Naive thymus-derived CD4-positive, alpha-beta T cell (primary cell): ENCODE measurements at regions not wholly inside any gene's neighbourhood (a gene's known extent, or its start where the extent isn't known, plus 50 kb on each side); places are given as distances from the start of the nearest gene placed in this dataset.
"Not testable (repeated sequence)": the region's sequence is repeated elsewhere in the genome, so short reads cannot be mapped to it uniquely, and the experiment has no call there.

ENCODE experiments used
- ATAC-seq: fragments of 150-1000 bp; cut with Tn5 transposase; 2 replicates; pipeline ENCODE4 v1.10.0; 2021; ENCODE audit warnings: mild to moderate bottlenecking, moderate library complexity
- CTCF ChIA-PET: fragments of 350-600 bp; sonication (Branson Sonifier 250); formaldehyde crosslinking; loops from one replicate; lab custom pipeline; 2021; ENCODE audit warnings: antibody characterized with exemption; lab: Charles Lee
- POLR2A ChIA-PET: fragments of 350-600 bp; sonication (Branson Sonifier 250); formaldehyde crosslinking; loops from one replicate; lab custom pipeline; 2021; ENCODE audit warnings: antibody characterized with exemption, inconsistent platforms; lab: Charles Lee
- DNase-seq, 9 donors: peaks; one replicate each; pipeline versions ENCODE4 v3.0.0 to v3.0.0-alpha.2; 2020 to 2022; ENCODE audit warnings: mixed read lengths in 1 of 9
- H3K27ac ChIP-seq: one replicate; pipeline ENCODE4 v1.7.0; 2013; ENCODE audit warnings: mild to moderate bottlenecking, low read depth, low read length, moderate library complexity
- H3K27me3 ChIP-seq, 2 donors: one replicate each; pipeline ENCODE4 v1.7.0; 2013; ENCODE audit warnings: low read length in 2 of 2, mild to moderate bottlenecking in 2 of 2, moderate library complexity in 2 of 2; ENCODE audit not compliant: control insufficient read depth in 2 of 2, insufficient read depth in 2 of 2
- H3K36me3 ChIP-seq, 3 experiments: 1 replicate in 2 of 3; 2 replicates in 1 of 3; pipeline ENCODE4 v1.7.0; 2013; ENCODE audit warnings: low read length in 3 of 3, mild to moderate bottlenecking in 3 of 3, moderate library complexity in 1 of 3; ENCODE audit not compliant: insufficient read depth in 3 of 3, control insufficient read depth in 2 of 3
- H3K4me1 ChIP-seq, 2 donors: one replicate each; pipeline ENCODE4 v1.7.0; 2013; ENCODE audit warnings: low read length in 2 of 2, mild to moderate bottlenecking in 2 of 2, moderate library complexity in 1 of 2; ENCODE audit not compliant: control insufficient read depth in 2 of 2, insufficient read depth in 2 of 2
- H3K4me3 ChIP-seq: 2 replicates; pipeline ENCODE4 v1.7.0; 2013; ENCODE audit warnings: mild to moderate bottlenecking, low read length
- H3K9me3 ChIP-seq, 3 experiments: 1 replicate in 2 of 3; 2 replicates in 1 of 3; pipeline ENCODE4 v1.7.0; 2013; ENCODE audit warnings: low read length in 3 of 3; ENCODE audit not compliant: control insufficient read depth in 2 of 3
- H3K27ac Mint-ChIP-seq, 9 donors: one replicate each; pipeline ENCODE4 v1.8.0; 2020 to 2022; ENCODE audit warnings: mixed read lengths in 9 of 9, mild to moderate bottlenecking in 8 of 9, moderate library complexity in 5 of 9, inconsistent platforms in 2 of 9
- H3K27me3 Mint-ChIP-seq, 5 donors: one replicate each; pipeline ENCODE4 v1.8.0; 2021 to 2022; ENCODE audit warnings: mixed read lengths in 5 of 5, mild to moderate bottlenecking in 1 of 5
- H3K36me3 Mint-ChIP-seq, 5 donors: one replicate each; pipeline ENCODE4 v1.8.0; 2020 to 2022; ENCODE audit warnings: mixed read lengths in 5 of 5, mild to moderate bottlenecking in 3 of 5, inconsistent platforms in 1 of 5
- H3K4me1 Mint-ChIP-seq, 7 donors: one replicate each; pipeline ENCODE4 v1.8.0; 2020 to 2022; ENCODE audit warnings: mixed read lengths in 7 of 7, mild to moderate bottlenecking in 3 of 7, inconsistent platforms in 1 of 7
- H3K4me3 Mint-ChIP-seq, 10 donors: one replicate each; pipeline ENCODE4 v1.8.0; 2020 to 2022; ENCODE audit warnings: mild to moderate bottlenecking in 10 of 10, mixed read lengths in 10 of 10, moderate library complexity in 6 of 10, inconsistent platforms in 2 of 10
- H3K9me3 Mint-ChIP-seq, 11 donors: one replicate each; pipeline ENCODE4 v1.8.0; 2020 to 2022; ENCODE audit warnings: mixed read lengths in 11 of 11, mild to moderate bottlenecking in 4 of 11, inconsistent platforms in 1 of 11, moderate library complexity in 1 of 11
- intact Hi-C, 2 donors: fragments of 100-400 bp; cut with micrococcal nuclease; formaldehyde crosslinking; loops; one replicate each; pipeline ENCODE4 v1.15.1; 2023

- Histone ChIP-seq H3K36me3 (no peaks in the 10 kb centered on the region), H3K27me3 (no peaks in the 10 kb centered on the region), H3K4me1 (no peaks in the 10 kb centered on the region), H3K4me3 (no peak overlapping the region), H3K9me3 (no peaks in the 10 kb centered on the region), H3K27ac (no peak overlapping the region)
- Mint-ChIP-seq H3K36me3 (no peaks in the 10 kb centered on the region), H3K9me3 (peaks cover 1 to 21% (median 12%) of the 10 kb centered on the region in 11 donors), H3K27ac (no peak overlapping the region), H3K4me3 (no peak overlapping the region), H3K4me1 (no peaks in the 10 kb centered on the region), H3K27me3 (no peaks in the 10 kb centered on the region)
- CTCF ChIA-PET = no interaction called here
- POLR2A ChIA-PET = interaction anchor here (0.6 kb wide), 1 partner anchor 1230 kb away, joined by 5 read pairs; no protein-coding TSS in a partner anchor
- intact Hi-C loops = no loop called here
- no peak for ATAC-seq
- no peak for DNase-seq
Measured at GRCh38 chr2:51921076-51921475, 889.1 kb upstream of the NRXN1 start.

- H3K36me3 Mint-ChIP-seq = no peaks in the 10 kb centered on the region
- ChIA-PET POLR2A (no interaction called here), CTCF (no interaction called here)
- H3K27me3 Mint-ChIP-seq = no peaks in the 10 kb centered on the region
- Histone ChIP-seq H3K27ac (no peak overlapping the region), H3K4me3 (no peak overlapping the region), H3K9me3 (no peaks in the 10 kb centered on the region), H3K36me3 (no peaks in the 10 kb centered on the region), H3K4me1 (no peaks in the 10 kb centered on the region), H3K27me3 (no peaks in the 10 kb centered on the region)
- ATAC-seq = no peak
- no peak for DNase-seq
- no peak overlapping the region for H3K27ac Mint-ChIP-seq
- H3K4me1 Mint-ChIP-seq = no peaks in the 10 kb centered on the region
- H3K4me3 Mint-ChIP-seq = no peak overlapping the region
- intact Hi-C loops = no loop called here
- peaks cover 1 to 22% (median 12%) of the 10 kb centered on the region in 11 donors for H3K9me3 Mint-ChIP-seq
Measured at GRCh38 chr2:51920509-51920908, 888.6 kb upstream of the NRXN1 start.

- no peaks in the 10 kb centered on the region for H3K36me3 ChIP-seq
- no peak overlapping the region for H3K27ac ChIP-seq
- no peak overlapping the region for H3K27ac Mint-ChIP-seq
- no peak overlapping the region for H3K4me3 ChIP-seq
- H3K4me1 Mint-ChIP-seq = no peaks in the 10 kb centered on the region
- H3K4me1 ChIP-seq = no peaks in the 10 kb centered on the region
- peaks cover 0 to 22% (median 12%) of the 10 kb centered on the region in 11 donors for H3K9me3 Mint-ChIP-seq
- ChIA-PET CTCF (no interaction called here), POLR2A (no interaction called here)
- no peaks in the 10 kb centered on the region for H3K27me3 ChIP-seq
- no peak overlapping the region for H3K4me3 Mint-ChIP-seq
- ATAC-seq = no peak
- intact Hi-C loops = no loop called here
- no peaks in the 10 kb centered on the region for H3K27me3 Mint-ChIP-seq
- no peak for DNase-seq
- no peaks in the 10 kb centered on the region for H3K9me3 ChIP-seq
- no peaks in the 10 kb centered on the region for H3K36me3 Mint-ChIP-seq
Measured at GRCh38 chr2:51919395-51919794, 887.5 kb upstream of the NRXN1 start.

- ATAC-seq (no peak), DNase-seq (no peak)
- Mint-ChIP-seq H3K4me3 (no peak overlapping the region), H3K27me3 (no peaks in the 10 kb centered on the region), H3K36me3 (peaks cover 0 to 4% (median 0%) of the 10 kb centered on the region in 5 donors), H3K4me1 (no peaks in the 10 kb centered on the region), H3K9me3 (peaks cover 3 to 30% (median 15%) of the 10 kb centered on the region in 11 donors), H3K27ac (no peak overlapping the region)
- no peak overlapping the region for H3K27ac ChIP-seq
- ChIA-PET POLR2A (no interaction called here), CTCF (no interaction called here)
- no peaks in the 10 kb centered on the region for H3K36me3 ChIP-seq
- no peaks in the 10 kb centered on the region for H3K4me1 ChIP-seq
- no peak overlapping the region for H3K4me3 ChIP-seq
- intact Hi-C loops = no loop called here
- no peaks in the 10 kb centered on the region for H3K9me3 ChIP-seq
- no peaks in the 10 kb centered on the region for H3K27me3 ChIP-seq
Measured at GRCh38 chr2:51918113-51918512, 886.2 kb upstream of the NRXN1 start.

- H3K4me1 Mint-ChIP-seq = no peaks in the 10 kb centered on the region
- no peak overlapping the region for H3K27ac Mint-ChIP-seq
- ATAC-seq = no peak
- no peak overlapping the region for H3K4me3 ChIP-seq
- intact Hi-C loops = no loop called here
- ChIA-PET POLR2A (no interaction called here), CTCF (no interaction called here)
- H3K36me3 Mint-ChIP-seq = no peaks in the 10 kb centered on the region
- H3K9me3 Mint-ChIP-seq = peaks cover 0 to 16% (median 5%) of the 10 kb centered on the region in 11 donors
- no peak overlapping the region for H3K4me3 Mint-ChIP-seq
- peaks cover 0 to 4% (median 0%) of the 10 kb centered on the region in 3 experiments for H3K9me3 ChIP-seq
- no peaks in the 10 kb centered on the region for H3K27me3 ChIP-seq
- H3K36me3 ChIP-seq = no peaks in the 10 kb centered on the region
- H3K4me1 ChIP-seq = no peaks in the 10 kb centered on the region
- no peak overlapping the region for H3K27ac ChIP-seq
- DNase-seq = no peak
- H3K27me3 Mint-ChIP-seq = no peaks in the 10 kb centered on the region
Measured at GRCh38 chr2:51903728-51904127, 871.8 kb upstream of the NRXN1 start.

GRCh38 chr2:51899643-51900042 lies 867.7 kb upstream of the NRXN1 start:
- peaks cover 0 to 23% (median 5%) of the 10 kb centered on the region in 11 donors for H3K9me3 Mint-ChIP-seq
- no peaks in the 10 kb centered on the region for H3K4me1 ChIP-seq
- H3K27ac Mint-ChIP-seq = no peak overlapping the region
- DNase-seq (no peak), ATAC-seq (no peak)
- peaks cover 0 to 4% (median 0%) of the 10 kb centered on the region in 3 experiments for H3K9me3 ChIP-seq
- no peak overlapping the region for H3K4me3 Mint-ChIP-seq
- no peaks in the 10 kb centered on the region for H3K36me3 ChIP-seq
- H3K4me3 ChIP-seq = no peak overlapping the region
- no peak overlapping the region for H3K27ac ChIP-seq
- intact Hi-C loops = no loop called here
- H3K4me1 Mint-ChIP-seq = no peaks in the 10 kb centered on the region
- ChIA-PET CTCF (no interaction called here), POLR2A (no interaction called here)
- no peaks in the 10 kb centered on the region for H3K36me3 Mint-ChIP-seq
- H3K27me3 ChIP-seq = no peaks in the 10 kb centered on the region
- no peaks in the 10 kb centered on the region for H3K27me3 Mint-ChIP-seq

- ATAC-seq, H3K9me3 ChIP-seq, H3K36me3 ChIP-seq, CTCF ChIA-PET, H3K27me3 Mint-ChIP-seq, H3K4me3 Mint-ChIP-seq, H3K36me3 Mint-ChIP-seq, H3K27me3 ChIP-seq, DNase-seq, H3K4me3 ChIP-seq, H3K27ac ChIP-seq, intact Hi-C loops, POLR2A ChIA-PET, H3K4me1 Mint-ChIP-seq, H3K4me1 ChIP-seq, H3K27ac Mint-ChIP-seq: not testable (repeated sequence)
- H3K9me3 Mint-ChIP-seq = peaks cover 0 to 18% (median 8%) of the 10 kb centered on the region in 11 donors
Measured at GRCh38 chr2:51894584-51894983, 862.7 kb upstream of the NRXN1 start.
